Prostate gland (tissue), 2 donors: ENCODE measurements at regions not wholly inside any gene's neighbourhood (a gene's known extent, or its start where the extent isn't known, plus 50 kb on each side); places are given as distances from the start of the nearest gene placed in this dataset.

Experiments
- POLR2A ChIP-seq: fragments of 450-650 bp; IDR thresholded peaks from one replicate; pipeline ENCODE4 v1.6.1; 2016; ENCODE audit warnings: antibody characterized with exemption, mild to moderate bottlenecking
- POLR2AphosphoS5 ChIP-seq: sonication (generic); formaldehyde crosslinking; IDR thresholded peaks from one replicate; pipeline ENCODE4 v1.6.1; 2017; ENCODE audit warnings: antibody characterized with exemption
- TF ChIP-seq, protein P1 (sequence below), 4 experiments: fragments of 200-600 bp in 2 of 4; fragments of 450-650 bp in 2 of 4; sonication (generic) in 2 of 4; IDR thresholded peaks; 1 replicate in 3 of 4; 2 replicates in 1 of 4; pipeline ENCODE4 v1.5.1; 2016 to 2019; ENCODE audit warnings: antibody characterized with exemption in 4 of 4, mild to moderate bottlenecking in 2 of 4, moderate library complexity in 2 of 4

DNA sequence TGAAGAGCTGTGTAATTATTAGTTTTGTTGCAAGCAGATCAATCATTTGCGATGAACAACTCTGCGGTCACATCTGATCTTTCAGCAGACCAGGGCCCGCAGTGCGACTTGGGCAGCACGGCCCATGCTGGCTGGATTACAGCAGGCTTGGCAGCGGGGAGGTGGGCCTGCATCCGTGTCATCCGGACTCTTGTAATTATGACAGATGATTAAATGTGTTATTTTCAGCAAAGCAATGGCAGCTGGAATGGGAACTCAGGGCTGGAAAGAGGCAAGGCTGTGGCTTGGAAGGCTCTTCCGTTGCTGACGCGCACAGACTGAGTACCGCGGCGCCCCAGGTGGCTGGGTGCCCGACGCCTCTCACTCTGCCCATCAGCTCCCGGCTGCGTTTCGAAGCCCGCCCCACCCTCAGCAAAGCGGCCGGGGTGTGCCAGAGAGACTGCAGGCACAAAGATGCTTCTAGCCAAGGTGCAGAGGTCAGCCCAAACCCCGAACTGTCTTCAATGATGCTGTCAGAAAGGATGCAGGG, 397.4 kb upstream of the SALL3 start:
- TF ChIP-seq, protein P1, sequence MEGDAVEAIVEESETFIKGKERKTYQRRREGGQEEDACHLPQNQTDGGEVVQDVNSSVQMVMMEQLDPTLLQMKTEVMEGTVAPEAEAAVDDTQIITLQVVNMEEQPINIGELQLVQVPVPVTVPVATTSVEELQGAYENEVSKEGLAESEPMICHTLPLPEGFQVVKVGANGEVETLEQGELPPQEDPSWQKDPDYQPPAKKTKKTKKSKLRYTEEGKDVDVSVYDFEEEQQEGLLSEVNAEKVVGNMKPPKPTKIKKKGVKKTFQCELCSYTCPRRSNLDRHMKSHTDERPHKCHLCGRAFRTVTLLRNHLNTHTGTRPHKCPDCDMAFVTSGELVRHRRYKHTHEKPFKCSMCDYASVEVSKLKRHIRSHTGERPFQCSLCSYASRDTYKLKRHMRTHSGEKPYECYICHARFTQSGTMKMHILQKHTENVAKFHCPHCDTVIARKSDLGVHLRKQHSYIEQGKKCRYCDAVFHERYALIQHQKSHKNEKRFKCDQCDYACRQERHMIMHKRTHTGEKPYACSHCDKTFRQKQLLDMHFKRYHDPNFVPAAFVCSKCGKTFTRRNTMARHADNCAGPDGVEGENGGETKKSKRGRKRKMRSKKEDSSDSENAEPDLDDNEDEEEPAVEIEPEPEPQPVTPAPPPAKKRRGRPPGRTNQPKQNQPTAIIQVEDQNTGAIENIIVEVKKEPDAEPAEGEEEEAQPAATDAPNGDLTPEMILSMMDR (IDR thresholded peaks at IDR 0.05) = no peak
- TF ChIP-seq POLR2A = no peak
- TF ChIP-seq POLR2AphosphoS5 = no peak
